HL-60 (cell line): ENCODE measurements at regions not wholly inside any gene's neighbourhood (a gene's known extent, or its start where the extent isn't known, plus 50 kb on each side); places are given as distances from the start of the nearest gene placed in this dataset.

ENCODE experiments used
- CTCF ChIP-seq: IDR thresholded peaks from one replicate; pipeline ENCODE4 v1.5.1; 2011; ENCODE audit warnings: low read length, control low read depth, inconsistent platforms; ENCODE audit not compliant: insufficient read depth
- GABPA ChIP-seq: IDR thresholded peaks from 2 replicates; pipeline ENCODE4 v1.6.1; 2012; ENCODE audit warnings: low read depth
- POLR2AphosphoS5 ChIP-seq: IDR thresholded peaks from 2 replicates; pipeline ENCODE4 v1.6.1; 2012; ENCODE audit warnings: low read depth

GRCh38 chr10:78331391-78331922, 297.8 kb downstream of the RPS24 start:
- TF ChIP-seq CTCF (no peak), POLR2AphosphoS5 (no peak), GABPA (no peak)
